ENCODE measurements at regions not wholly inside any gene's neighbourhood (a gene's known extent, or its start where the extent isn't known, plus 50 kb on each side); places are given as distances from the start of the nearest gene placed in this dataset.

DNA sequence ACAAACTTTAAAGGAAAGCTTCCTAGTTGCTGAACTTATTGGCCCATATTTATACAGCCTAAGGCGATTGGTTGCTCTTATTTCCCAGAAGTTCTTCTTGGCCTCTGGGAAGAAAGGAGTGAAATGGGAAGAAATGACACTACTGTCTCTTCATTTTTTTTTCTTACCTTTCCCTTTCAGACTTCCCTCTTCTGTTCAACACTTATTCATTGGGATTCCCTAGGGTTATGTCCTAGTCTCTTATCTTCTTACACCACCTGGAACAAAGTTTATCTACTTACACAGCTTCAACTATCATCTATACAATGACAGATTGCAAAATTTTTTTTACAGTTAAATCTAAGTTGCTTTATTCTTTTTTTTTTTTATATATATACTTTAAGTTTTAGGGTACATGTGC lies 68.0 kb downstream of the SNX12 start:
- DNase-seq = no peak

DNA sequence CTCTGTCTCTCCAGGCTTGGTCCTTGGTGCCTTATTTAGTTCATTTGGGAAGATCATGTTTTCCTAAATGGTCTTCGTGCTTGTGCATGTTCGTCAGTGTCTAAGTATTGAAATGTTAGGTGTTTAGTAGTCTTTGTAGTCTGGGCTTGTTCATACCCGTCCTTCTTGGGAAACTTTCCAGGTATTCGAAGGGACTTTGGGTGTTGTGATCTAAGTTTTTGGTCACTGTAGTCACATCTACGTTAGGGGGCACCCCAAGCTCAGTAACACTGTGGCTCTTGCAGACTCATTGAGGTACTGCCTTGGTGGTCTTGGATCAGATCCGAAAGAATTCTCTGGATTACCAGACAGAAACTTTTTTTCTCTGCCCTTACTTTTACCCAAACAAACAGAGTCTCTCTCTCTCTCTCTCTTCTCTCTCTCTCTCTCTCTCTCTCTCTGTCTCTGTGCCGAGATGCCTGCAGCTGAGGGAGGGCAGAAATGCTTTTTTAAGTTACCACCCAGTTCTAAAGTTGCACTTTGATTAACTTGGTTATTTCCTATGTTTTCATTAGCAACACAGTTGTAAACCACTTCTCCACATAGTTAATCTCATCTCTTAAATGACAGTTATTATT lies 67.6 kb upstream of the SLC7A3 start:
- peak; percentile 2 for DNase-seq

DNA sequence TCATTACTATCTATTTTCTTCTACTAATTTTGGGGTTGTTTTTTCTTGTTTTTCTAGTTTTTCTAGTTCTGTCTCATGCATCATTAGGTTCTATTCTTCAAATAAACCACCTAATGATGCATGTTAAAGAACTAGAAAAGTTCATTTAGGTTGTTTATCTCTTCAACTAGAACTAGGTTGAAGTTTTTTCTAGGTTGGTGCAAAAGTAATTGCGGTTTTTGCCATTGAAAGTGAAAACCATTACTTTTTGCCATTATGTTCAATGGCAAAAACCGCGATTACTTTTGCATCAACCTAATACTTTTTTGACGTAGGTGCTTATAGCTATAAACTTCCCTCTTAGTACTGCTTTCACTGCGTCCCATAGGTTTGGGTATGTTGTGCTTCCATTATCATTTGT lies 64.4 kb upstream of the SLC7A3 start:
- no peak for DNase-seq

- DNase-seq = no peak
Observed at GRCh38 chrX:70988425-70988824, 57.5 kb upstream of the SLC7A3 start.

Measured in activated naive CD4-positive, alpha-beta T cell treated with Interleukin-2 at 50 U/mL for 16 hours (primary cell).